ENCODE measurements at regions not wholly inside any gene's neighbourhood (a gene's known extent, or its start where the extent isn't known, plus 50 kb on each side); places are given as distances from the start of the nearest gene placed in this dataset.

DNA sequence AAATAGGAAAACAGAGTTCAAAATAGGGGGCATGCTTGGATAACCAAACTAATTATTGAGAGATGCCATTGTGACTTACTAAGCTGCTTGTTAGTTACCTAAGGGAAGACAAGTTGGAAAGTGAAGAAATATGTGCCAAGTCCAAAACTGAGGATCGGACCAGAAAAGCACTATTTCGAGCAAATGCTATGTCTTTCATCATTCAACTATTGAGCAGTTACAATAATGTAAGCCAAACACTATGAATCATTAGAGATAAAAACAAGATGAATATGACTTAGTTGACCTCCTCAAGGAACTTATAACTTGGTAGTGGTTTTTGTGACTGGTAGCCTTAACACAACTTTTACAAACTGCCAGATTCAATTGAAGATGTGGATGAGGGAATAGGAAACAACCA lies 240.6 kb upstream of the MPDZ start:
- H3K9me3 Mint-ChIP-seq = peaks cover 3% of the 10 kb centered on the region
- H3K4me3 Mint-ChIP-seq = no peak overlapping the region
- no peaks in the 10 kb centered on the region for H3K27me3 Mint-ChIP-seq
- H3K4me1 Mint-ChIP-seq = no peaks in the 10 kb centered on the region
- no peak for DNase-seq
- ChIA-PET CTCF (no interaction called here), POLR2A (no interaction called here)
- H3K36me3 Mint-ChIP-seq (ENCODE audit: low read depth) = no peaks in the 10 kb centered on the region
- no peak overlapping the region for H3K27ac Mint-ChIP-seq

DNA sequence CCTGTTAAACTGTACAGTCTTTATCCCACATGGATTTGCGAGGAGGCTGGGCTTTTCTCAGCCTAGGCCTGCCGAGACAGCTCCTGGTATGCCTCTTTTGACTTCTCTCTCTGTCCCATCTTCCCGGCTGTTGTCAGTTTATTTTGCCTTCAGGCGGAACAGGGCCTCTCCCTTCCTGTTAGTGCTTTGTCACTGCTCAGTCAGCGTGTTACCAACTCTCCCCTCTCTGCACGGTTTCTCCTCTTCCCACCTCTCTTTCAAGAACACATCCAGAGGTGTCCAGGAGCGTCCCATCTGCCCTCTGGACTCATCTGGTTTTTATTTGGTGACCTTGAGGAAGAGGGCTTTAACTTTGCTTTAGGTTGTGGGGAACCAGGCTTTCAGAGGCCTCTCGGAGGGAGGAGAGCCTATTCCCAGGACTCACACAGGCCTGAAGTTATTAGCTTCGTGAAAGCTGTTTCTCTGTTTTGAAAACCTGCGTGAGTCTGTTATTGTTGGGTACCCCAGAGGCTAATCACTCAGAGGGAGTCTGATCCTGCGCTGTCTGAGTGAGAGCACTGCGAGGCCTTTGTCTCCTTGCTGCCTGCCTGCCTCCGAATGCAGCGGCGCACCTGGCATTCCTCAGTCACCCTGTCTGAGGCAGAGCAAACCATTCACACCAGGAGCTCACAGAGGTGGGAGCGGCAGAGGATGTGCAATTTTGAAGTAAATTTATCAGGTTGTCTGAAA lies 234.4 kb upstream of the MPDZ start:
- Mint-ChIP-seq H3K4me3 (no peak overlapping the region), H3K27me3 (no peaks in the 10 kb centered on the region), H3K4me1 (no peaks in the 10 kb centered on the region), H3K27ac (no peak overlapping the region), H3K9me3 (peaks cover 6% of the 10 kb centered on the region), H3K36me3 (ENCODE audit: low read depth) (no peaks in the 10 kb centered on the region)
- ChIA-PET POLR2A (no interaction called here), CTCF (no interaction called here)
- no peak for DNase-seq

GRCh38 chr9:13513286-13513685 lies 233.8 kb upstream of the MPDZ start:
- Mint-ChIP-seq H3K36me3 (ENCODE audit: low read depth) (no peaks in the 10 kb centered on the region), H3K4me3 (no peak overlapping the region), H3K4me1 (no peaks in the 10 kb centered on the region), H3K9me3 (peaks cover 6% of the 10 kb centered on the region), H3K27ac (no peak overlapping the region), H3K27me3 (no peaks in the 10 kb centered on the region)
- DNase-seq = no peak
- ChIA-PET CTCF (no interaction called here), POLR2A (no interaction called here)

GRCh38 chr9:13508681-13509080 lies 229.2 kb upstream of the MPDZ start:
- Mint-ChIP-seq H3K4me1 (no peaks in the 10 kb centered on the region), H3K27me3 (no peaks in the 10 kb centered on the region), H3K36me3 (ENCODE audit: low read depth) (no peaks in the 10 kb centered on the region), H3K27ac (no peak overlapping the region), H3K4me3 (no peak overlapping the region), H3K9me3 (peaks cover 12% of the 10 kb centered on the region)
- no peak for DNase-seq
- CTCF ChIA-PET = no interaction called here
- POLR2A ChIA-PET = no interaction called here

DNA sequence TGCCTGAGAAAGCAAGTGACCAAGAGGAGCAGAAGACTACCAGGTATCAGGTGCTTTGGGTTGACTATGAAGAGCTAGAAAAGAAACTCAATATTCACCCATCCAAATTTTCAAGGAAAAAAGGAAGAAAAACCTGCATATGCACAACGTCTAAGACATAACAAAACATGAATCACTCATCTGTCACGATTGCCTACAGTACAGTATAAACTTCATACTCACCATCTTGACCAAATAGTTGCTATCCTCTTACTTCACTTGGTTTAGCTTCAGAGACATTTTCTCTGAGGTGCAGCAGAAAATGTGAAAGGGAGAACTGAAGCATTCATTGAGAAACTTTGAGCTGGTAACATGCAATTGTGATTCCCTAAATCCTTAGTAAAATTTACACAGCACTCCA lies 228.6 kb upstream of the MPDZ start:
- H3K9me3 Mint-ChIP-seq = peaks cover 12% of the 10 kb centered on the region

DNA sequence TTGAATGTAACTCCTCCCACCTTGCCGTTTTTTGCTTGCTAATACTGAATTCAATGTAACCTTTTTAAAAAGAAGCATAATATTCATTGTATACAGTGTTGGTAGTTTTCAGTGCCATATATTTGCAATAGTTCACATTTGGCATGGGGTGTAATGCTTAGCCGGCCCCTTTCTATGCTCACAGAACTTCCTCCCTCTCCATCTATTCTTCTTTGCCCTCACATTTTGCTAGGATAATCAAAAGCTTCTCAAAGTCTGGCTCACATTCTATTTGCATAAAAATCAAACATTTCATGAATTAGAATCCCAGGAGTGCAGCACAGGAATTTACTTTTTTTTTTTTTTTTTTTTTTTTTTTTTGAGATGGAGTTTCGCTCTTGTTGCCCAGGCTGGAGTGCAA lies 226.3 kb upstream of the MPDZ start:
- Mint-ChIP-seq H3K4me1 (no peaks in the 10 kb centered on the region), H3K4me3 (no peak overlapping the region), H3K27me3 (no peaks in the 10 kb centered on the region), H3K9me3 (peaks cover 9% of the 10 kb centered on the region), H3K27ac (no peak overlapping the region), H3K36me3 (ENCODE audit: low read depth) (no peaks in the 10 kb centered on the region)
- ChIA-PET CTCF (no interaction called here), POLR2A (no interaction called here)
- no peak for DNase-seq

More for the DNA sequence above, 228.6 kb upstream of the MPDZ start:
- ChIA-PET POLR2A (no interaction called here), CTCF (no interaction called here)
- Mint-ChIP-seq H3K4me3 (no peak overlapping the region), H3K27ac (no peak overlapping the region), H3K27me3 (no peaks in the 10 kb centered on the region), H3K4me1 (no peaks in the 10 kb centered on the region), H3K36me3 (ENCODE audit: low read depth) (no peaks in the 10 kb centered on the region)
- no peak for DNase-seq

- ChIA-PET POLR2A (no interaction called here), CTCF (no interaction called here)
- Mint-ChIP-seq H3K27me3 (no peaks in the 10 kb centered on the region), H3K27ac (no peak overlapping the region), H3K4me1 (no peaks in the 10 kb centered on the region), H3K36me3 (ENCODE audit: low read depth) (no peaks in the 10 kb centered on the region), H3K4me3 (no peak overlapping the region), H3K9me3 (peaks cover 9% of the 10 kb centered on the region)
- DNase-seq = no peak
These were observed 224.1 kb upstream of the MPDZ start for GRCh38 chr9:13503599-13503998.

DNA sequence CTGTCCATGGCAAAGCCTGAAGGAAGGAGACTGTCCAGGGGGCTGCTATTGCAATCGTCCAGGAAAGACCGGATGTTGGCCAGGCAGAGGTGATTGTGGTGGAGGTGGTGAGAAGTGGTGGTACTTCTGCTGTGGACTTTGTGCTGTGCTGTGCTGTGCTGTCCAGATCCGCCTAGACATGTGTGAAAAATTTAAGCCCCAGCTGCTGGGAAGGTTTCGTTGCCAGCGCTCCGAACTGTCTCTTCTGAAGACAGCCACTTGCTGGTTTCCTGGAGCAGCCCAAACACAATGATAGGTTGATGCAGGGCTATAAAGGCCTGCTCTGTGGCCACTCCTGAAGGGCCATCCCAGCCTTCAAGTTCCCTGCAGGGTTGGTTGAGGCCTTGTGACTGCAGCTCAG lies 223.0 kb upstream of the MPDZ start:
- H3K27me3 Mint-ChIP-seq = no peaks in the 10 kb centered on the region
- POLR2A ChIA-PET = no interaction called here
- no peaks in the 10 kb centered on the region for H3K4me1 Mint-ChIP-seq
- H3K4me3 Mint-ChIP-seq = no peak overlapping the region
- no peak overlapping the region for H3K27ac Mint-ChIP-seq
- H3K9me3 Mint-ChIP-seq = peaks cover 9% of the 10 kb centered on the region
- CTCF ChIA-PET = no interaction called here
- DNase-seq = no peak
- no peaks in the 10 kb centered on the region for H3K36me3 Mint-ChIP-seq (ENCODE audit: low read depth)

- peaks cover 7% of the 10 kb centered on the region for H3K9me3 Mint-ChIP-seq
- H3K4me3 Mint-ChIP-seq = no peak overlapping the region
- POLR2A ChIA-PET = no interaction called here
- DNase-seq = no peak
- CTCF ChIA-PET = no interaction called here
- H3K27me3 Mint-ChIP-seq = no peaks in the 10 kb centered on the region
- H3K36me3 Mint-ChIP-seq (ENCODE audit: low read depth) = no peaks in the 10 kb centered on the region
- H3K27ac Mint-ChIP-seq = no peak overlapping the region
- H3K4me1 Mint-ChIP-seq = no peaks in the 10 kb centered on the region
These were observed 221.5 kb upstream of the MPDZ start for GRCh38 chr9:13501018-13501417.

GRCh38 chr9:13500034-13500433 lies 220.5 kb upstream of the MPDZ start:
- Mint-ChIP-seq H3K9me3 (peaks cover 6% of the 10 kb centered on the region), H3K4me3 (no peak overlapping the region), H3K36me3 (ENCODE audit: low read depth) (no peaks in the 10 kb centered on the region), H3K4me1 (no peaks in the 10 kb centered on the region), H3K27me3 (no peaks in the 10 kb centered on the region), H3K27ac (no peak overlapping the region)
- ChIA-PET POLR2A (no interaction called here), CTCF (no interaction called here)
- no peak for DNase-seq

DNA sequence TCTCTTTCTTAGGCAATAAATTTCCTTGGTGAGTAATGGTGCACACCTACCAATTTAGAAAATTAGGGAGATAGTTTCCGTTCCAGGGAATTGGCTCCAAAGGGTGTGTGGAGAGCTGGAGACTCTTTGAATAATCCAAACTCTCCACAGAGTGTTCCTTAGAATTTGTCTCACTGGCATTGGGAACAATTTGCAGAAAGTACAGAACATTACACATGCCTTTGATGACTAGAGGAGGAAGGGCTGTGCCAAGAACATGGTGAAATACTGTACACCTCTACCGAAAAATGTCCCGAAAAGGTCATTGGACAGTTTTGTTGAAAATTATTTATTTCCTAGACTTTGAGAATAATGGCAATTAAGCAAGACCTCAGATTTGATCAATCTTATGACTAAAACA lies 214.2 kb upstream of the MPDZ start:
- CTCF ChIA-PET = no interaction called here
- Mint-ChIP-seq H3K36me3 (ENCODE audit: low read depth) (no peaks in the 10 kb centered on the region), H3K27me3 (no peaks in the 10 kb centered on the region), H3K27ac (no peak overlapping the region), H3K4me3 (no peak overlapping the region), H3K4me1 (no peaks in the 10 kb centered on the region), H3K9me3 (no peaks in the 10 kb centered on the region)
- POLR2A ChIA-PET = no interaction called here
- DNase-seq = no peak

DNA sequence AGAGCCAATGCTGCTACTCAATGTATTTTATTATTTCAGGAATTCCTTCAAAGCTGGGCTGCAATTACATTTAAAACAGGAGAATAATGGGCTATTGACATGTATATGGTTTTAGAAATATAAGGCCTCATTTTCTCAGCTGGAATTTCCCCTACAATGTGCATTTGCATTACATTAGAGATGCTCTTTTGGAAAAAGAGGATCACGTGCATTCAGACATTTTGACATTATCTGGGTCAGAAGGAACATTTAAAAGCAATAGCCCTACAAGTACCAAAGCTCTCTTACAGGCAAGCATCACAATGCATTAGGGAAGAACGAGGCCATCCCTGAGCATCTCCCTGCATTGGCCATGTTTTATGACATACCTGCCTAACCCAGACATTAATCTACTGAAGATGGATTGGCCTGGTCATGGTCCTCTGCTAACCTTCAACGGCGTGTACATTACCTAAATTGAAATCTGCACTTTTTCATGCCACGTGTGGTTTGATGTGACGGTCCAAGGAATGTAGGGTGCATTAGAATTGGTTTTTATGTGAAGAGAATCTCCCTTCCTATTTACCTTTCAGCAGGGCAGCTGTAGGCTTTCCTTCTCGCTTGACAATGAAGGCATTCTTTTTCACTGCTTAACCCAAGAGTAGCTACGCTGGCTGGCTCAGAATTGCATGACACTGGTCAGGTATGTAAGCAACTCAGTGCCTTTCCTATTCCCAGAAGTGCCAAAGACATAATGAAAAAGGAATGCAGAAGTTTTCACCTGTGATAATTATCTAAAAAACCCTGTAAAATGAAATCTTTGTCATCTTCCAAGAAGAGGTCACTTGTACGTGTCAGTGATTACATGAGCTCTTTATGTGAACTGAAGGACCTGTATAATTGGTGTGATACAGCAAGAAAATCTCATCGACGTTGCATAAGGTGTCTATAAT lies 212.3 kb upstream of the MPDZ start:
- Mint-ChIP-seq H3K4me3 (no peak overlapping the region), H3K27ac (no peak overlapping the region), H3K4me1 (no peaks in the 10 kb centered on the region), H3K9me3 (no peaks in the 10 kb centered on the region), H3K27me3 (no peaks in the 10 kb centered on the region), H3K36me3 (ENCODE audit: low read depth) (no peaks in the 10 kb centered on the region)
- ChIA-PET CTCF (no interaction called here), POLR2A (no interaction called here)
- DNase-seq = no peak

DNA sequence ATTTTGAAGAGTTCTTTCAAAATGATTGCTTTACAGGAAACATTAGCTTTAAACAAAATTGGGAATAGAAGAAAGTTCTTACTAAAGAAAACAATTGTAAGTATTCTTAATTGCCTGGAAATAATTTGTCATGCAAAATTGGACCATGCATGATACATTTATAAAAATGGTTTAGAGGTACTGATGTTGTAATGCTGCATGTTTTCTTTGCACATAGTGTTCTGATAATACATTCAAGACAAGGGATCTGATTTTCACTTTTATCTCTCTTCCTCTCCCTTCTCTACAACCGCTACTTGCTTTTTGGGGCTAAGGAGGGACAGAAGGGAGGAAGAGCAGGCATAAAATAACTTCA lies 211.6 kb upstream of the MPDZ start:
- DNase-seq = no peak
- no peaks in the 10 kb centered on the region for H3K9me3 Mint-ChIP-seq
- ChIA-PET POLR2A (no interaction called here), CTCF (no interaction called here)
- no peaks in the 10 kb centered on the region for H3K36me3 Mint-ChIP-seq (ENCODE audit: low read depth)
- H3K4me1 Mint-ChIP-seq = no peaks in the 10 kb centered on the region
- H3K27ac Mint-ChIP-seq = no peak overlapping the region
- no peaks in the 10 kb centered on the region for H3K27me3 Mint-ChIP-seq
- H3K4me3 Mint-ChIP-seq = no peak overlapping the region

GRCh38 chr9:13487936-13488335 lies 208.4 kb upstream of the MPDZ start:
- POLR2A ChIA-PET = no interaction called here
- H3K4me3 Mint-ChIP-seq = no peak overlapping the region
- H3K4me1 Mint-ChIP-seq = no peaks in the 10 kb centered on the region
- no peak overlapping the region for H3K27ac Mint-ChIP-seq
- CTCF ChIA-PET = interaction anchor here (0.6 kb wide), 1 partner anchor 224 kb away, joined by 3 read pairs; no protein-coding TSS in a partner anchor
- H3K27me3 Mint-ChIP-seq = no peaks in the 10 kb centered on the region
- H3K36me3 Mint-ChIP-seq (ENCODE audit: low read depth) = no peaks in the 10 kb centered on the region
- peaks cover 2% of the 10 kb centered on the region for H3K9me3 Mint-ChIP-seq
- no peak for DNase-seq

Measured in activated CD4-positive, alpha-beta memory T cell treated with anti-CD3 and anti-CD28 coated beads, Interleukin-2, amount 10 ng/mL, durations not matched to agents 7 days and 5 days (primary cell).